GM18505 (cell line): ENCODE measurements at regions not wholly inside any gene's neighbourhood (a gene's known extent, or its start where the extent isn't known, plus 50 kb on each side); places are given as distances from the start of the nearest gene placed in this dataset.

Experiments used
- ATAC-seq: cut with Tn5 transposase; IDR thresholded peaks from one replicate; pipeline ENCODE4 v1.9.1; 2021; ENCODE audit not compliant: unreplicated experiment
- POLR2A ChIP-seq: IDR thresholded peaks from 4 replicates; pipeline ENCODE4 v1.6.1; 2011; ENCODE audit warnings: borderline replicate concordance; ENCODE audit not compliant: insufficient read depth, insufficient read length; ENCODE audit errors: extremely low read depth

DNA sequence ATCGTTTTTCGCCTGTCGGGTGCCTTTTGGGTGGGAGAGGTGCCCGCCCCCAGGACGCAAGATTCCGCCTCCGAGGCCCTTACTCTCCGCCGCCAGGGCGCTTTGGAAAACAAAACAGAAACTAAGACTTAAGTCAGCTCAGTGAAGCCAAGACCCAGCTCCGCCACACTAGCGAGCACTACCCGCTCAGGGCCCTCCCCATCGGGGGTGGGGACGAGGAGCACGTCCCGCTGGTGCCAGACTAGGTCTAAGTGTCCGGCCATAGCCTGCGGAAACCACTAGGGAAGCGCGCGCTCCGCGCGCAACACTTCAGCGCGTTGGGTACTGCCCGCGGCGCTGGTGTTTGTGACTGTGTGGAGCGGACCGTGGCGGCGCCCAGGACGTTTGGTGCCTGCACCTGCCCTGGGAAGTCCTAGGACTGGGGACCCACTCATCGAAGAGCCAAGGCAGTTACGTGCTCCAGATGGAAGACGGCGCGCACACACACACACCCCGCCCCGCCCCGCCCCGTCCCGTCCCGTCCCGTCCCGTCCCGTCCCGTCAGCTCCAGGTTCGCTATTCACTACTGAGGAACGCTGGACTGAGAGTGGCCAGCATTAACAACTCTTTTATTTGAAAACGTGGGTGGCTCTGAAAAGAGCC, 57.6 kb upstream of the BOLA1 start:
- peak; percentile 37 for ATAC-seq

DNA sequence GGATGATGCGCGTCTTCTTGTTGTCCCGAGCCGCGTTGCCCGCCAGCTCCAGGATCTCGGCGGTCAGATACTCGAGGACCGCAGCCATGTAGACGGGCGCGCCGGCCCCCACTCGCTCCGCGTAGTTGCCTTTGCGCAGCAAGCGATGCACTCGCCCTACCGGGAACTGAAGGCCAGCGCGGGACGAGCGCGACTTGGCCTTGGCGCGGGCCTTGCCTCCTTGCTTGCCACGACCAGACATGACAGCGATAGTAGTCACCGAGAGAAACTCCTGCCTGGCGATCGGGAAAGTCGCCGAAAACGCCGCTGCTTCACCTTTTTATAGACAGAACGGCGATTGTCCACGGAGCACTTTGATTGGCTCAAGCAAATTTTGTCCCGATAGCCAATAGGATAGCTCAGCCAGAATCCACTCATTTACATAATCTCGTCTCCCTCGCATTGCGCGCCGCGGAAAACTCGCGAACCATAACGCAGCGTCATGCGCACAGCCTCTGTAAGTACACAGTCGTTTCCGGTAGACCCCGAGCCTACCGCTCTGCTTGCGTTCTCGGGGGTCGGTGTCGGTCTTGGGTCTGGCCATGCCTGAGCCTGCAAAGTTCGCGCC, 56.8 kb upstream of the BOLA1 start:
- peak; percentile 51 for ATAC-seq

DNA sequence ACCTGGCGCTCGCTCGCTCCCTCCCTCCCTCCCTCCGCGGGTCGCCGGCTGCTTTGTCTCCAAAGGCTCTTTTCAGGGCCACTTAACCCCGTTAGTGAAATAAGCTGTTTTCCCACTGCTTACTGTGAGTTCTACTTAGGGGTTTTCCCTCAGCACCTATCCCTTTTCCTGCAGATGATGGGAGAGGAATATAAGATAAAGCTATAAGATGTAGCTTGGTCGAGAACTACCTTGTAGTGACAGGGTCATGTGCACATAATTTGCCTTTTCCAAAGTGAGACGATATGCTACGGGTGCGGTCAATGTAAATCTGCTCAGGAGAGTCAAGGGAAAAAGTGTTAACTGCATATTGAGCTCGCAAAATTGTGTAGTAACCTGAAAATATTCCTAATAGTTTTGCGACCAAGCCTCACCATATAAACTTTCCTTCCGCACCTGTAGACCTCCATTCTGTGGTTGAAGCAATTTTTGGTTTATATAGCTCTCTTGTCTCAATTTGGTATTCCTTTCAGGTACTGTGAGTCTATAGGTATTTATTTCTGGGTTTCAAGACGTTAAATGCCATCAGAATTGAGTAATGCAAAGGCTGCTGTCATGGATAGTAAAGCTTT, 55.8 kb upstream of the BOLA1 start:
- ATAC-seq = no peak
- TF ChIP-seq POLR2A = no peak

DNA sequence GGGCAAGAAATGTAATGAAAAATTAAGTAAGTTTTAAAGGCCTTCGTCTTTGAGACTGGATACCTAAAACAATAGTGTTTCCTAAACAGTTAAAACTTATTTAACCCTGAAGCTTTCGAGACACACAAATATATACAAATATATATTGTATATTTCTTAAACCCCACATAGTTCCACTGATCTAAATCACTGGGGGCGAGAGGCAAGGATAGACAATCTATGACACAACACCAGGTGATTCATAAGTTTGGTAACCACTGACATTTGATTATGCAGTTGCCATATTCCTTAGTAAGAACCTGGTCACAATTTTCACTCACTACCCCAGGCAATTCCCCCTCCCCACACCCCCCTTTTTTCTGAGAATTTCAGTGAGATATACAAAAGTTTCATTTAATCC, 55.3 kb upstream of the BOLA1 start:
- no peak for ATAC-seq
- no peak for TF ChIP-seq POLR2A

DNA sequence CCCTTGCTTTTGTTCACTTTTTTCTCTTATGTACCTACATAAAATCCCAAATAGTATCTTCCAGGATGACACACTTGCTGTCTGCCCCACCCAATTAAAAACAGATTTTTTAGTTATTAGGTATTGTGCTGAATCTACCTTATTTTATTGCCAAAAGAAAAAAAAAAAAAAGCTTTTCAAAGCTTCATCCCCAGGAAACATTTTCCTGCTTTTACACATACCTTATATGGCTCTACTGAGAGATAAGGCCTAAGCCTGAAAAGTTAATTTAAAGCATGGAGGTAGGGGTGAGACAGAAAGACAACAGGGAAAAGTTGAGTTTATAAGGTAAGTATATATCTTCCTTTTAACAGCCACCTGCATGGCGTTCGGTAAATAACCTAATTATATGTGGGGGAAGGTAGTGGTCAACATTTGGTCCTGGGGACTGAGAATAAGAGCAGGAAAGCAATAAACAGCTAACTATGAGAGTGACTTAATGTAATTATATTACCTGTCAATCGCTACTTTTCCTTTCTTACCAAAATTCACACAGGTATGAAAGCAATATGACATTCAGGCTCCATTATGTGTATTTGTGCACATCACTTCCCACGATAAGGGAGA, 54.6 kb upstream of the BOLA1 start:
- no peak for ATAC-seq
- no peak for TF ChIP-seq POLR2A

DNA sequence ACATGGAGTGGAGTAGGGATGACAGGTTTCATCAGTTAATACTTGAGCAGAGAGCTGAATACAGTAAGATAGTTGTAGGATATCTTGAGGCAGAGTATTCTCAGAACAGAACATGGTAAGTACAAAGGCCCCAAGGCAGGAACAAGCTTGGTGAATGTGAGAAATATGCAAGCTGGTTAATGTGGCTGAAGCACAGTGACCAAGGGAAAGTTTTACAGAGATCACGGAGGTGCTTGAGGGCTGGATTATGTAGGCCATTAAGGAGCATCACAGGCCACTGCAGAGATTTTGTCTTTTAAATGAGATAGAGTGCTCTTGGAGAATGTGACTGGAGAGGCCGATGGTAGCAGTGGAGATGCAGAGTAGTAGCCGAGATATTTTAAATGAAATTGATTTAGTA, 54.0 kb upstream of the BOLA1 start:
- ATAC-seq = no peak
- TF ChIP-seq POLR2A = no peak

DNA sequence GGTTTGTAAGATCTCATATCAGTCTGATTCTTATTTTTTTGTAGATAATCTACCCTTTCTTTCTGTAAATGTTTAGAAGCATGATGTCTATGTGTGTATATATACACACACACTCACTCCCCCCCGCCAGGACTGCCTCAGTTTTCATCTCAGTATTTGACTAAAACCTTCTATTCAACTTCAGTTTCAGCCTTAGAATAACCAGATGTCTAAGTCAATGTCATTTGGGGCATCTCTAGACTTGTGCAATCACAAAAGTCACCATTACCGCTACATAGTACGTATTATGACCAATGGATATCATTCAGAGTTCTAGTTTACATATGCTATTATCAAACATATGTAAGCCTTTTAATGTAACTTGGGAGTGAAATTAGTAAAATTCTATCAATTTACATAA, 53.3 kb upstream of the BOLA1 start:
- no peak for ATAC-seq
- no peak for TF ChIP-seq POLR2A

DNA sequence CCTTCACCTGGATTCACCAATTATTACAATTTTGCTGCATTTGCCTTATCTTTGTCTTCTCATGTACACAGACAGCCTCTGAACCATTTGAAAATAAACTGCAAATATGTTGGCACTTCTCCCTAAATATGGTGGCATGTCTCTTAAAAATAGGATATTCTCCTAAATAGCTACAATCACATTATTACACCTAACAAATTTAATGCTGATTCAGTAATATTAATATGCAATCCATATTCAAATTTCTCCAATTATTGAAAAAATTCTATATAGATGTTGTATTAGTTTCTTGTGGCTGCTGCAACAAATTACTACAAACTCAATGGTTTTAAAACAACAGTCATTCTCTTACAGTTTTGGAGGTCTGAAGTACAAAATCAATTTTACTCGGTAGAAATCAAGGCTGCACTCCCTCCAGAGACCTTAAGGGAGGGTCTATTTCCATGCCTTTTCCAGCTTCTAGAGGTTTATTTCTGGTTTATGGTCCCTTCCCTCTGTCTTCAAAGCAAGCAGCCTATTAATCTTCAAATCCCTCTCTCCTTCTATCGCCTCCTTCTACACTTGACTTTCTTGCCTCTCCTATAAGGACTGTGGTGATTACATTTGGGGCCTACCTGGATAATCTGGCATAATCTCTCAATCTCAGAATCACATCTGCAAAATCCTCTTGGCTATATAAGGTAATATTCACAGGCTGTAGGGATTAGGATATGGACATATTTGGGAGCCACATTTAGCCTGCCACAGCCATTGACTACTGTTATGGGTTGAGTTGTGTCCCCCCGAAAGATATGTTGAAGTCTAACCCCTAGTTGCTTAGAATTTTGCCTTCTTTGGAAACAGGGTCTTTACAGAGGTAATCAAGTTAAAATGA, 52.5 kb upstream of the BOLA1 start:
- TF ChIP-seq POLR2A = no peak
- no peak for ATAC-seq

DNA sequence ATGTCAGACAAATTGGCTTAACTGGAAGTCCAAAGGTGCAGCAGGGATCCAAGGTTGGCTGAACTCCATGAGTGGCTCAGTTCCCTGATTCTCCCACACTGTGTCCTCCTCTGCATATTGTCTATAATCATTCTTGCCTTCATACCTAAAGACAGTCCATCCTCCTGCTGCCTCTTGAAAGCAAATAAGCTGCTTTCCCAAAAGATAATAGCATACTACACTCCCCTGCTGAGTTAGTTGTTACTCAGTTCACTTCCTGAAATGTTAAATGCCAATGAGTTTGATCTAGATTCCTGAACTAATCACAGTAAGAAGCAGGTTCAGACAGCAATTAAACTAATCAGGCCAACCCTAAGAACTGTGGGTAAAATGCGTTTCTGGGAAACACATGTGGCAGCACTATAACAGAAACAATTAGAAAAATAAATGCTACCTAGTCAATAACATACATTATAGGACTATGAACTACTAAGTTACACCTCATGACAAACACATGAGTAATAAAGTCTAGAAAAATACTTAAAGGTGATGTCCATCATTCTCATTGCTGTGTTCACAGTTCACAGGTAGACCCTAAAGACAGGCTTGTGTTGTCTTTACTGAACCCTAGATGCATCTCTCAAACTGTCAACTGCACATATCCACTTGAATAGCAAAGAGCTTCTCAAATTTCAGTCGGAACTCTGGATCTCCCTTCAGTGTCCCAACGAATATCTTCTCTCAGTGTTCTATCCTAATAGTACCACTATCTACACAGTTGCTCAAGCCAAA, 50.8 kb upstream of the BOLA1 start:
- no peak for ATAC-seq

DNA sequence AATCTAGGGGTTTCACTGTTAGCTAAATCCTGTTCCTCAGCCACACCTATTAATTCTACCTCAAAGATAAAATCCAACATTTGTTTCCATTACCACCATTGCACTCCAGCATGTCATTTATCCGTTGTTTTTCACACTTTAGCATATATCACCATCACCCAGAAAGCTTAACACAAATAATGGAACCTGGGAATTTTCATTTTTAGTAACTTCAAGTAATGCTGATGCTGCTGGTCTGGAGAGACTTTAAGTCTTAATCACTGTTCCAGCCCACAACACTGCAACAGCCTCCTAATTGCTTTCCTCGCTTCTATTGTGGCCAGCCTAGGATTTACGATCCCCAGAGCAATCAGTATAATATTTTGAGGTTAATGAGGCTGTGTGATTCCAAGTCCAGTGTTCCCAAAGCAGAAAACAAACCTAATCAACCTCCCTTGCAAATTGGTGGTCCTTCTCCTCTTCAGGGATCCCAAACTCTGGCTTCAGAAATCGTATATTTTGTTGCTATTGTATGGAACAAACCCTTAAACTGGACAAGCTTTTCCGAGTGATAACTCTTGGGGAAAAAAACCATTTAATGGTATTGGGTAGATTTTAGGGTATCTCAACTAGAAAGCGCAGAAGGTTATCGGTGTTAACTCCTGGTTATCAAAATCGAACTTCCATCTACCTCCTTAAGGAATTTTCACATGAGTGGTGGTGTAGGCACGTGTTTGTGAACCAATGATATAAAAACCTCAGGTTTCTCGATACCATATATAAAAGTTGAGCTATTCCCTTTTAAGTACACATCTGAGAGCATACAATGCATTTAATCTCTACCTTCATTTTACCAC, 50.0 kb upstream of the BOLA1 start:
- peak; percentile 54 for TF ChIP-seq POLR2A
- ATAC-seq = no peak

More for the DNA sequence above, 50.8 kb upstream of the BOLA1 start:
- no peak for TF ChIP-seq POLR2A
